ENCODE measurements at regions not wholly inside any gene's neighbourhood (a gene's known extent, or its start where the extent isn't known, plus 50 kb on each side); places are given as distances from the start of the nearest gene placed in this dataset.

- TF ChIP-seq CTCF (IDR thresholded peaks at IDR 0.05) (no peak), POLR2A (IDR thresholded peaks at IDR 0.05) (no peak)
Observed at GRCh38 chrX:51975360-51975759, 81.9 kb downstream of the MAGED1 start.
